H54 (cell line): ENCODE measurements at regions not wholly inside any gene's neighbourhood (a gene's known extent, or its start where the extent isn't known, plus 50 kb on each side); places are given as distances from the start of the nearest gene placed in this dataset.

ENCODE experiments used
- DNase-seq: peaks from one replicate; pipeline ENCODE4 v3.0.0; 2011; ENCODE audit warnings: low spot score, mixed read lengths; ENCODE audit not compliant: insufficient read length
- FAIRE-seq: peaks from 3 replicates; lab custom pipeline; 2011; peaks lifted over from hg19 to GRCh38; lab: Jason Lieb, UNC
- POLR2A ChIP-seq: IDR thresholded peaks from 2 replicates; pipeline ENCODE4 v1.6.1; 2011; ENCODE audit warnings: low read depth, mild to moderate bottlenecking, low read length

DNA sequence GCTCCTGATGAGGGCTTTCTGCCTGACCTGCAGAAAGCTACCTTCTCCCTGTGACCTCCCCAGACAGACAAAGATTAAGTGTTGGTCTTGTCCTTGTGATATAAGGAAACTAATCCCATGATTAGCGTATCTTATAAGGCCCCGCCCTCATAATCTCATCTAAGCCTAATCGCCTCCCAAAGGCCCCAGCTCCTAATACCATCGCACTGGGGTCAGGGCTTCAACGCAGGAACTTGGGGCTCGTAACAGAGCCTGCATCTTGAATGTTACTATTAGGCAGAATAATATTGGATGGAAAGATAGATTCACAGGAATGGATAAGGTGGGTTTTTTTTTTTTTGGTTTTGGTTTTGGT is 78.9 kb downstream of the C16orf95 start:
- FAIRE-seq = no peak
- TF ChIP-seq POLR2A = no peak
- DNase-seq = no peak

DNA sequence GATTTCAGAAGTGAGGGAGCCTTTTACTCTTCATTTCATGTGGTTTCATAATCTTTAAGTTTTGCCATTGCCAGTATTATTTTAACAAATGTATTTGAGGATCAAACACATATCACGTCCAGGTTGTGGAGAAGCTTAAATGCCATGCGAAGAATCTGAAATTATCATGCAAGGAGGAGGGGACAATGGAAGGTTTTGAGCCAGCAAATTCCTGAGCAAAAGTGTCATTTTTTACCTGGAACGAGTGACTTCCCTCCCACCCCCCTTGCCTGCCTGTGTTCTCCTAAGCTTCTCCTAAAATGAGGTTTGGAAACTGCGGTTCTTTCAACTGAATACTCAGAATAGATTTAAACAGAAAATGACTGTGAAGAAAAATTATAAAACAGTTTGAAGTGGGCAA is 77.6 kb downstream of the C16orf95 start:
- DNase-seq (no peak), FAIRE-seq (no peak)
- no peak for TF ChIP-seq POLR2A

DNA sequence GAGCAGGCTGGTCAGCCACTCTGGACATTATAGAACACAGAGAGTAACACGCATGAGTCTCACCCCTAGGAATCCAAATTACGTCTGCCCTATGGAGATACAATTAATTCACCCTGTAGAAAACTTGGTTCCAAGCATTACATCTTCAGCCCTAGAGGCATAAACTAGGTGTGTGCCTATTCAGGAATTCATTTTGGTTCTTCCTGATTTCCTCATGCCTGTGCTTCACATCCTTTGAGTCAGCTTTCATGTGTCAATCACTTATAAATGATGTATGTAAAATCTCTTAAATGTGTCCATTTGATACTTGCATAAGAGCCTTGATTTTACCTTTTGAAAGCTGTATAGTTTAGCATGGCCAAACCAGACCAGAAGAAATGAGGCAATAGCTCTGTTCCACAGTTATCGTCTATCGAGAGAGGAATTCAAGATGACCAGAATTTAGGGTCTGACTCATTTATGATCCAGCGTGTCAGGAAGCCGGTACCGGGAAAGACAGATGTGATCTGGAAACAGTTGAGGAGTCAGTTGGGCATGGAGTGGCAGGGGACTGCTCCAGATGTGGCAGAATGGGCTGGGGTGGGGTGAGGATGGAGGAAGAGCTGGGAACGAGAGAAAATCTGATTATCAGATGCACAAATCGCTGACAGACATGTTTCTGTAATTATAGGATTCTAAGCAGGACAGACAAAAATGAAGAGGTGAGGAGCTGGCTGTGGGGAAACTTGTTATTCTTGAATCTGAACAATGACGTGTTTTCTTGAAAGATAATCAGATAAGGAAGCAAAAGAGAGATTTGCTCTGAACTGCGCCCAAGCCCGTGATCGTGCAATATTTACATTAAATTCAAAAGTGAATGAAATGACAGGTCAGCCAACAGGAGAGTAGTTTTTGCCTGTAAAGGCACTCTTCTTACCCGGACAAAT is 76.7 kb downstream of the C16orf95 start:
- no peak for TF ChIP-seq POLR2A

DNA sequence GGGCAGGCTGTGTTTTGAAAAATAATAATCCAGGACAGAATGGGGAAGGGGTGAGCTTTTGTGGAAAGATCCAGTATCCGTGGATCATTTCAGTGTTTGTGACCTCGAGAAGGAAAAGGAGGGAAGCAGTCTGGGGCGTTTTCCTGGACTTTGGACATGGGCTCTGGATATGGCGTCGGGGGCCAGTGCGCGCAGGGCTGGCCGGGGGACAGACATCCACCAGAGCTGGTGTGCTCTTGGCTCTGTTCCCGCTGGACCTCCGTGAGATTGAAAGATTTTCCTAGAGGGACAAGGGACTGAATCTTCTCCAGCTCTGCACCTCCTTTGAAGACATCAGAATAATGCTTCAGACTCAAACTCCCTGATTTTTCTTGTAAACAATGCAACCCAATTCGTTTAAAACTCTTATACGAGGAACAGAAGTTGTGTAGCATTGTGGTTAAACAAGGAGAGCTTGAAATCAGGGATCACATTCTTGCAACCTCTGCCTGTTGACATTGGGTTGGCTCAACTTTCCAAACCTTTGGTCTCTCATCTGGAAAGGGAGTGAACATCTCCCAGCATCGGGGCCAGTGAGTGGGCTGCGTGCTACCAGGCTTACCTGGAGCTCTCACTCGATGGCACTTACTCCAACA is 75.9 kb downstream of the C16orf95 start:
- no peak for TF ChIP-seq POLR2A
- DNase-seq (no peak), FAIRE-seq (no peak)

More for the DNA sequence above, 76.7 kb downstream of the C16orf95 start:
- no peak for FAIRE-seq
- no peak for DNase-seq

DNA sequence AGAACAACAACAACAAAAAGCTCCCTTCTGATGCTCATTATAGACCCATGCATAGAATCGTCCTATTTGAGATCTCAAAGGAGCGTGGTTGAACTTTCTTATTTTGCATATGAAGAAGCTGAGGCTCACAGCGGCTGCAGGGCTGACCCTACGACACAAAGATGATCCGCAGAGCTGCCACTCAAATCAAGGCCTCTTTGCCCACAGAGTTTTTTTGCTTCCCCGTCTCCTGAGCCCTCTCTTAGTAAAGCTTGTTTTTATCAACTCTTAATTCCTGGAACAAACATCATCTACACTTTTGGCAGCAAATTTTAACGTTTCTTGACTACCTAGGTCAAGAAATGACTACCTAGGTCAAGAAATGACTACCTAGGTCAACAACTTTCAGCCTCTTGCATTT is 73.7 kb downstream of the C16orf95 start:
- DNase-seq (no peak), FAIRE-seq (no peak)
- no peak for TF ChIP-seq POLR2A

DNA sequence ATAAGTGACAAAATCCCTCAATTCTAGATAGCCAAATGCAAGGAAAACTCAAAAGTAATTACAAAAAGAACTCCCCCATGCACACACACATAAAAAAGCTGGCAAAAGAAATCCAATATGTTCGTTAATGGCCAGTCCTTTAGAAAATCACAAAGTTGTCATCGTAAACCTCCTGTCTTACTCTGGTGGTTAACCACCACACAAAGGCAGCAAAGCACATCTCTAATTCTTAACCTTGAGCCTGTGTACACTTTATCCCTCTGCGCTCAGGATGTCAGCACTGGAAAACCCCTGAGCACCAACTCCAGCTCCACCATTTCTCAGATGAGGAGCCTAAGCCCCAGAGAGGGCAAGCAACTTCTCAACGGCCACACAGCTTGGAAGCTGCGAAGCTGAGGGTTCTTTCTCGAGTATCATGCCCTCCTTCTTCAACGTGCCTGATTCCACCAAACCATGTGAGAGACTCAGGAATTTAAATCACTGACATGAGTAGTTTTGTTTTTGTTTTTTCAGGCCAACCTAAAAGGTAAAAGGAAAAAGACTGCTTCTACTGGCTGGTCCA is 72.5 kb downstream of the C16orf95 start:
- no peak for DNase-seq
- FAIRE-seq = no peak
- no peak for TF ChIP-seq POLR2A

DNA sequence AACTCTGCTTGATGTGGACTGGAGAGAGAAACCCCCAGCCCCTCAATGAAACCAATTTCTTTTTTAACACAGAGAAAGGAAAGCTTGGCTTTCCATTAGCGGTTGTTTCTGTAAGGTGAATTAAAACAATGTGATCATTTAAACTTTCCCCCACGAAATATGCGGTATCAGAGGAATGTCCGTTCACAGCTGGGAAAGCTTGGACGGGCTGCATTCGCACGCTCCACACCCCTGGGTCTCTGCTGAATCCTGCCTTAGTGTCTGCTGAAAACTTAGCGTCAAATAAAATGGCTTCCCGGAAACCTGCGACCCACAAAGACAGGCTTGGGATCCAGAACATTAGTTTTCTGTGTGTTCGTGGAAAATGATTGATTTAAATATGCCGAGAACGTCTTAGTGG is 71.7 kb downstream of the C16orf95 start:
- FAIRE-seq (no peak), DNase-seq (no peak)
- no peak for TF ChIP-seq POLR2A

DNA sequence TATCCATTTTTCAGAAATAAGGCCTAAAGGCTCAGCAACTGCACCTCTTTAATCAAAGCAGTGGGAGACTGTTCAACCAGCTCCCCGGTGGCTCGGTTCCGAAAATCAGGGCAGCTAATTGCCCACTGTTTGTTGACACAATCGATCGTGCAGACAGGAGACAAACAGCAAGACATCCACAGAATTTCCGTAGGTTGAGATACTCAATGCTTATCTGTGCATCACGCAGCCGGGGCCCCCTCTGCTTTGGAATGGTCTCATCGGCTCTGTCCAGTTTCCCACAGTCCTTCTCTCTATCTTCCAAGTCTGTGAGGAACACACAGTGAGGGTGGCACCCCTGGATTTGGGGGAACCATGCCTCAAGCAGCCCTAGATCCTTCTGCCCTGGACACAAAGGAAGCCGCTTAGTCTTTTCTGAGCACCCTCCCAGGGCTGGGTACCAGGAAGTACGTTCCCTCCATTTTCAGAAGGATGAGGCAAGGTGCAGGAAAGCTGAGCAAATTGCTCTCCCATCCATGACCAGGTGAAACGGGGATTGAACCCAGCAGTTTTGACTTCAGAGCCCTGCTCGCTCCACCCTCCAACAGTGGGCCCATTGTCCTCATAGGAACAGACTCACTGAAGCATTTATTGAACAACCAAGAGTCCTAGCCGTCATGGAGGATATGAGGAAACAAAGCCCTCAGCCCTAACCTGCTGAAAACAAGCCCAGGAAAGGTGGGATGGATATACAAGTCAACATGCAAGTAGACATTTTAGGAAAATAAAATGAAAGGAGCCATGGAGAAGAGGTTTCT is 70.7 kb downstream of the C16orf95 start:
- DNase-seq = no peak
- no peak for FAIRE-seq
- TF ChIP-seq POLR2A = no peak

DNA sequence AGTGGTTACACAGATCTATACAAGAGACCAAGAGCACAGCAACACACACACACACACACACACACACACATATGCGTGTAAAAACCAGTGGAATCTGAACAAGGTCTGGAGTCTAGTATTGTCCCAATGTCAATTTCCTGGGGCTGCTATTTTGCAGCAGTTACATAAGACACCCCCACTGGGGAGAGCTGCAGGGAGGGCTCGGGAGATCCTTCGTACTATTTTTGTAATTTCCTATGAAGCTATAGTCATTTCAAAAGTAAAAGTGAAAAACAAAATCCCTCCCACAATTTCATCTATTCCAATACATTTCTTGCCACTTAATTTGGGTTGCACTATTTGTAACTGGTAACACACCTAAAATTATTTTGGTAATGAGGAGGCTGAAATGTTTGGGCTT is 68.5 kb downstream of the C16orf95 start:
- TF ChIP-seq POLR2A = no peak
- no peak for DNase-seq
- FAIRE-seq = no peak

DNA sequence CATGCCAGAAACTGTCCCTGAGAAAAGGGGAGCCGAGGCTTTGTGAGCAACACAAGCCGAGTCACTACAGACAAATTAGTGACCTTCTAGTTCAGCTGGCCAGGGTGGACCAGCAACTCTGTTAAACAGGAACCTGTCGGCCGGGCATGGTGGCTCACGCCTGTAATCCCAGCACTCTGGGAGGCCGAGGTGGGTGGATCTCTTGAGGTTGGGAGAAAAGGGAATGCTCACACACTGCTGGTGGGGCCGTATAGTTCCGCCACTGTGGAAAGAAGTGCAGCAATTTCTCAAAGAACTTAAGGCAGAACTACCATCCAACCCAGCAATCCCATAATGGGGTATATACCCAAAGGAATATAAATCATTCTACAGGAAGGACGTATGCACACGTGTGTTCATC is 67.8 kb downstream of the C16orf95 start:
- FAIRE-seq (no peak), DNase-seq (no peak)
- no peak for TF ChIP-seq POLR2A

DNA sequence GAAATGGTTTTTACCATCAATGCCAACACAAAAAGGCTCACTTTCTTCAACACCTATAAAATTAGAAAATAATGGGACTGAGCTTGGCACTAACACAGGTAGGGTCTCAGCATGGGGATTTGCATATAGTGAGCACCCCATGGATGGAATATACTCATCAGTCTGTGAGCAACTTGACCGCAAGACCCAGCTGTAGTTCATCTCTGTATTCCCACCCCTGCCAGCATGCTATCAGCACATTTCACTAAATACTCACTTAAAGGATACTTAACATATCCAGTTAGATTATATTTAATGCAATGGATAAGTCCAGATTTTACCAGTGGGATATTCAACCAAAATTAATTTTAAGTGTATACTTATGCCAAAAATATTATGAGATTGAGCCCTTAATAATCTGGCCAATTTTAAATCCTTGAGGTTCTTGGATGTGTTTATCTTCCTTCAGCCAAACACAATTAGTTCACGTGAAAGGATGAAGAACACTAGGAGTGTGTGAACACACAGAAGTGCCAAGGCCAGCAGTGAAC is 66.7 kb downstream of the C16orf95 start:
- no peak for TF ChIP-seq POLR2A
- FAIRE-seq (no peak), DNase-seq (no peak)

DNA sequence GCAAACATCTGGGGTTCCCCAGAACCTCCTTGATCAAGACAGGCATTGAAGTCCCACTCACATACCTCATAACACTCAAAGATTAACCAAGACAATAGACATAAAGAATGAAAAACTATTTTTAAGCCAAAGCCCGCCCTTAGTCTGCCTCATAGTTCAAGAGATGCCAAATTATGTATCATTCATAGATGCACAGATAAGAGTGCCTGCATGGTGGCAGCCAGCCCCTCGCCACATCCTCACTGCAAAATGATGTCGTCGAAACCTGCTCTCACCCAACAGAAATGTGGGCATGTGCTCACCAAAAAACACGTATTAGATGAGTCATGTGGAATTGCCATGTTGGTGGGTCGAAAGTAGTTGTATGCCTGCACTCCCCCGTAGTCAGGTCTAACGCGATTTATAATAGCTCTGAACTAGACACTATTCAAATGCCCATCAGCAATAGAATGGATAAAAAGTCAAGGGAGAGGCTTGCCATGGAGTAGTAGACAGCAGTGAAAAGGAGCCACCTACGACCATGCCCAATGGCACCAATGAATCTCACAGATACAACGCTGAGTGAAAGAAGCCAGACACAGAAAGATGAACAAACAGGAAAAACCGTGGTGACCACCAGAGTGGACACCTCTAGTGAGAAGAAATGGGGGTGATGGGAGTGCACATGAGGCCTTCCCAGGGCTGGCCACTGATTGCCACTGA is 64.8 kb downstream of the C16orf95 start:
- no peak for DNase-seq
- FAIRE-seq = no peak
- no peak for TF ChIP-seq POLR2A
